ENCODE measurements at regions not wholly inside any gene's neighbourhood (a gene's known extent, or its start where the extent isn't known, plus 50 kb on each side); places are given as distances from the start of the nearest gene placed in this dataset.

GRCh38 chr6:115583290-115583689 lies 477.4 kb downstream of the FRK start:
- Histone ChIP-seq H2AFZ (ENCODE audit: low read depth, low read length, poor library complexity, severe bottlenecking) (no peak overlapping the region), H4K20me1 (ENCODE audit: insufficient read depth) (no peaks in the 10 kb centered on the region; the same call in 1 of the 2 replicates), H3K27me3 (ENCODE audit: insufficient read depth, low read length) (peaks cover 3% of the 10 kb centered on the region), H3K27ac (ENCODE audit: low read depth, low read length) (no peak overlapping the region), H3K36me3 (ENCODE audit: control insufficient read depth in 1 of 2, insufficient read depth in 2 of 2, low read length in 2 of 2) (no peaks in the 10 kb centered on the region), H3K4me2 (ENCODE audit: low read length) (no peak overlapping the region), H3K9ac (ENCODE audit: low read length) (no peak overlapping the region), H3K79me2 (ENCODE audit: insufficient read depth, low read length) (no peaks in the 10 kb centered on the region), H3K9me2 (ENCODE audit: insufficient read depth) (no peaks in the 10 kb centered on the region), H3K9me3 (ENCODE audit: control insufficient read depth in 1 of 2, insufficient read depth in 1 of 2, low read depth in 1 of 2, low read length in 2 of 2) (no peaks in the 10 kb centered on the region), H3K4me1 (ENCODE audit: control insufficient read depth in 1 of 2, insufficient read depth in 2 of 2, low read length in 2 of 2) (no peaks in the 10 kb centered on the region), H3K4me3 (replicated peaks in 1 of 2; ENCODE audit: low read depth in 1 of 2, low read length in 2 of 2) (no peak overlapping the region)
- POLR2A ChIA-PET, result no interaction called here
- no peak for ATAC-seq
- no peak for DNase-seq (ENCODE audit: low read depth, low spot score)
- CTCF ChIA-PET, result no interaction called here
- TF ChIP-seq CBX3 (IDR thresholded peaks at IDR 0.05; ENCODE audit: low read depth) (no peak), EZH2phosphoT487 (IDR thresholded peaks at IDR 0.05; ENCODE audit: borderline replicate concordance) (no peak), EZH2 (IDR thresholded peaks at IDR 0.05) (no peak), POLR2AphosphoS5 (IDR thresholded peaks at IDR 0.05; ENCODE audit: low read depth, low read length) (no peak), CTCF (IDR thresholded peaks at IDR 0.05 in 2 of 3, conservative IDR thresholded peaks at IDR 0.05 in 1 of 3; ENCODE audit: borderline replicate concordance in 1 of 3, insufficient read depth in 1 of 3, low read depth in 2 of 3, low read length in 2 of 3) (no peak), JUND (IDR thresholded peaks at IDR 0.05) (no peak), POLR2A (IDR thresholded peaks at IDR 0.05; ENCODE audit: borderline replicate concordance, extremely low read depth, insufficient read depth, insufficient read length) (no peak), SIN3A (IDR thresholded peaks at IDR 0.05; ENCODE audit: low read depth) (no peak), SP1 (IDR thresholded peaks at IDR 0.05; ENCODE audit: low read depth) (no peak), CEBPB (IDR thresholded peaks at IDR 0.05; ENCODE audit: low read depth) (no peak), YY1 (IDR thresholded peaks at IDR 0.05; ENCODE audit: extremely low read depth, insufficient replicate concordance, low read depth, low read length) (no peak), ZBTB33 (IDR thresholded peaks at IDR 0.05; ENCODE audit: extremely low read depth, insufficient replicate concordance, low read length) (no peak), ELF1 (IDR thresholded peaks at IDR 0.05; ENCODE audit: borderline replicate concordance, low read depth) (no peak), ZFX (IDR thresholded peaks at IDR 0.05) (no peak), SRF (IDR thresholded peaks at IDR 0.05; ENCODE audit: low read depth) (no peak), ZNF274 (IDR thresholded peaks at IDR 0.05; ENCODE audit: low read depth, low read length) (no peak), EGR1 (IDR thresholded peaks at IDR 0.05; ENCODE audit: low read depth) (no peak), ATF3 (IDR thresholded peaks at IDR 0.05) (no peak), TCF7L2 (IDR thresholded peaks at IDR 0.05; ENCODE audit: borderline replicate concordance, extremely low read depth, insufficient read depth, insufficient read length) (no peak), FOSL1 (IDR thresholded peaks at IDR 0.05; ENCODE audit: low read depth) (no peak)
- BruUV-seq (replicated peaks), result no TSS peak
- intact Hi-C loops (cut with micrococcal nuclease), result no loop called here
- RAD21 ChIA-PET (ENCODE audit: low non-redundant PET in 1 of 2, low total read pairs in 2 of 2, uncharacterized antibody in 2 of 2, unreplicated experiment in 2 of 2), result no interaction called here
